ENCODE measurements at regions not wholly inside any gene's neighbourhood (a gene's known extent, or its start where the extent isn't known, plus 50 kb on each side); places are given as distances from the start of the nearest gene placed in this dataset.
A peak's percentile ranks its signal among the peaks of the same experiment; 100 is the strongest.
"Not testable (repeated sequence)": the region's sequence is repeated elsewhere in the genome, so short reads cannot be mapped to it uniquely, and the experiment has no call there.

DNA sequence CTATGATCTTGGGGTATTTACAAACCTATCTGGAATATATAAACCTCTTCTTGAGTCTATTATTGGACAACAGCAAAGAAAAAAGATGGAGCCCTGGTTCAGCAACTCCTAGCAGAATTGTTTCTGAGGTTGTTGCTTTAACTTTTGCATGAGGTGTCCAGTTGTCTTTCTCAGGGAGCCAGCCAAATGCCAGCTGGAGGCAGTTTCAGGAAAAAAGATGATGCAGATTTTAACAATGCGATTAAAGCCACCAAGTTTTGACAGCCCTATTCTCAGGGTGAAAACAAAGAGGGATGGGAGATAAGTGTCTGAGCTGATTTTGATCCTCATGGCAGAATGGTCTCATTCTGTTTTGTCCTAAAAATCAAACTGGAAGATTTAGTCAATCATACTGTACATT, 181.6 kb upstream of the RASGRP1 start:
- no peak for DNase-seq

DNA sequence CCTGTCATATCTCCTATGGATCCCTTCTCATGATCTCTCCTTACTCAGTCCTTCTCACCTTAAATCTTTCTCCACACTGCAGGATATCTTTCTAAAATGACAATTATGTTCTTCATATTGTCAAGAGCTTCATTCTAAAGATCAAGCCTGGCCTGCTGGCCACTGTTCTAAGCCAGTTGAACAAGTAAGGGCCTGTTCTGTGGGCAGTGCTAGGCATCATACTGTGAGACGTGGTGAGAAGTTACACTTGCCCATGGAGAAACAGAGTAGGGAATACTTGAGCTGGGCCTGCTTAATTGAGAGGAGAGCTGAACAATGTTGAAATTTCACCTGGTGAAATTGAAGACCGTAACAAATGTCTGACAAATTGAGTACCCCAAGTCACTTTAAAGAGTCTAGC, 184.1 kb upstream of the RASGRP1 start:
- no peak for DNase-seq

GRCh38 chr15:38750786-38751185, 186.2 kb upstream of the RASGRP1 start:
- no peak for DNase-seq

DNA sequence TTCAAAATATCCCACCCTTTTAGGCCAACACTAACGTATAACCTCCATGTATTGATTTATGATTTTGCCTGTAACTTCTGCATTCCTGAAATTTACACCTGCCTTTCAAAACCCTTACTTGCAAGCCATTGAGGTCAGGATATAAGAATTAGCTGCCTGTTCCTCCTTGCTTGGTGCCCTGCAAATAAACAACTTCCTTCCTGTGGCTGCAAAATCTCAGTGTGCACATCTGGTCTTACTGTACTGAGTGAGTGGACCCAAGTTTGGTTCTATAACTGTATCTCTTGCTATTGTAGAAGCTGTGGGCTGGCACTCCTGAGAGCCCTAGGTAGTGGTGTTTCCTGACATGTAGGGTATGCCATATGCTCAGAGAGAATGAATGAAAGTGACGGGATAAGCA, 191.1 kb upstream of the RASGRP1 start:
- DNase-seq: no peak

- no peak for DNase-seq
Measured at GRCh38 chr15:38756441-38756840, 191.8 kb upstream of the RASGRP1 start.

- no peak for DNase-seq
Measured at GRCh38 chr15:38758043-38758442, 193.4 kb upstream of the RASGRP1 start.

- no peak for DNase-seq
Measured at GRCh38 chr15:38761681-38762080, 197.1 kb upstream of the RASGRP1 start.

DNA sequence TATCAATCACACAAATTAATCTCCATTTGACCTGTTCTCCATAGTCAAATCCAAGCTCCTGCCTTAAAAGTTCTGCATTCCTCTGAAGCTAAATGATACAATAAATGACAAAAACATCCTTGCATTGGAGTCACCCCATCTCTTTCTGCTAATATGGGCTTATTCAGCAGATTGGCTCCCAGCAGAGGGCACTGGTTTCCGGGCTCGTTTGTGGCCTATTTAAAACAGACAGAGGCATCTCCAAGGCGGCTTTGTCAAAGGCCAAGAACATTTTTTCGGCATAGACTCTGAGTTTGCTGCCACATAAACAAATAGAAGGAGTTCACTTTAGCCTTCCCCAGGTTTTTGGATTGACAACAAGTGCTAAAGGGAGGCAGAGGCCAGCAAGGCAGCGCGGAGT, 204.4 kb upstream of the RASGRP1 start:
- no peak for DNase-seq

GRCh38 chr15:38769492-38769891, 204.9 kb upstream of the RASGRP1 start:
- DNase-seq: no peak

DNA sequence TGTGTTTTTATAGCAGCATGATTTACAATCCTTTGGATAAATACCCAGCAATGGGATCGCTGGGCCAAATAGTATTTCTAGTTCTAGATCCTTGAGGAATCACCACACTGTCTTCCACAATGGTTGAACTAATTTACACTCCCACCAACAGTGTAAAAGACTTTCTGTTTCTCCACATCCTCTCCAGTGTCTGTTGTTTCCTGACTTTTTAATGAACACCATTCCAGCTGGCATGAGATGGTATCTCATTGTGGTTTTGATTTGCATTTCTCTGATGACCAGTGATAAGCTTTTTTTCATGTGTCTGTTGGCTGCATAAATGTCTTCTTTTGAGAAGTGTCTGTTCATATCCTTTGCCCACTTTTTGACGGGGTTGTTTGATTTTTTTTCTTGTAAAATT, 209.5 kb upstream of the RASGRP1 start:
- DNase-seq: not testable (repeated sequence)

- DNase-seq: no peak
Measured at GRCh38 chr15:38781196-38781595, 216.6 kb upstream of the RASGRP1 start.

DNA sequence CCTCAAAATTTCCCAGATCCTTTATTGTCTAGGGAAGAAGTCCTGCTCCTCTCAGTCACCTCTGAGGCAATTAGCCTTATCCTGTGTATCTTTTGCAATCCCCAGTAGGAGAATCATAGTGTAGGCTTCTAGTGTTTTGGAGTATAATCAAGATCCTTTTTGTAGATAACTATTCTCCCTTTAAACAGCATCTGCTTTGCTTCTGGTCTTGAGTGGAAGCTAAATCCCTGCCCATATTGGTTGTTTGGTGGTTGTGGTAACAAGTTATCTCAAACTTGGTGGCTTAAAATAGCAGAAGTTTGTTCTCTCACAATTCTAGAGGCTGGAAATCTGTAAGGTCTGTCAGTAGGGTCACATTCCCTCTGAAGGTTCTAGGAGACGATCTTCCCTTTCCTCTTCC, 217.5 kb upstream of the RASGRP1 start:
- no peak for DNase-seq

DNA sequence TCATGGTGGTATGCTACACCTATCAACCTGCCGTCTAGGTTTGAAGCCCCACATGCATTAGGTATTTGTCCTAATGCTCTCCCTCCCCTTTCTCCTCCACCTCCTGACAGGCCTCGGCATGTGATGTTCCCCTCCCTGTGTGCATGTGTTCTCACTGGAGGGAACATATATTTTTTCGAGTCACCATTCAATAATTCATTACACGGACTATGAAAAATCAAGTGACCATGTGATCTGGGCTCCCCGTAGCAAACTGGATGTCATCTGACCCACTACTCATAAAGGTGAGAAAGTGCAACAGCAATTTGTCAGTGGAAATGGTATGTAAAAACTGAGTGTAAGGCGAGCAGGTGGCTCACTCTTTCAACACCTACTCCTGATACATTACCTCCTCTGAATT, 224.3 kb upstream of the RASGRP1 start:
- DNase-seq: no peak

- no peak for DNase-seq
Measured at GRCh38 chr15:38789566-38789965, 225.0 kb upstream of the RASGRP1 start.

GRCh38 chr15:38793206-38793810, 228.7 kb upstream of the RASGRP1 start:
- DNase-seq: no peak

GRCh38 chr15:38795471-38796245, 231.0 kb upstream of the RASGRP1 start:
- DNase-seq: no peak

DNA sequence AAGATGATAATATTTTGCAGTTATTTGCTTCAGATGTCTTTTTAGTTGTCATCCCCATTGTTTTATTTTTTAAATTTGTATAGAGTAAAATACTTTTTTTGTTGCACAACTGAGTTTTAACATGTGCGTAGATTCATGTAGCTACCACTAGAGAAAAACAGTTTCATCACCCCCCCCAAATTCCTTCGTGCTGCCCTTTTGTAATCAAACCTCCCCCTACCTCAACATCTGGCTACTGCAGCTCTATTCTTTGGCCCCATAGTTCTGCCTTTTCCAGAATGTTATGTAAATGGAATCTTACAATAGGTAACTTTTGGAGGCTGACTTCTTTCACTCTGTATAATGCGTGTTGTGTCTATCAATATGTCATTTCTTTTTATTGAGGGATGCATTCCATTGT, 232.0 kb upstream of the RASGRP1 start:
- DNase-seq: no peak

DNA sequence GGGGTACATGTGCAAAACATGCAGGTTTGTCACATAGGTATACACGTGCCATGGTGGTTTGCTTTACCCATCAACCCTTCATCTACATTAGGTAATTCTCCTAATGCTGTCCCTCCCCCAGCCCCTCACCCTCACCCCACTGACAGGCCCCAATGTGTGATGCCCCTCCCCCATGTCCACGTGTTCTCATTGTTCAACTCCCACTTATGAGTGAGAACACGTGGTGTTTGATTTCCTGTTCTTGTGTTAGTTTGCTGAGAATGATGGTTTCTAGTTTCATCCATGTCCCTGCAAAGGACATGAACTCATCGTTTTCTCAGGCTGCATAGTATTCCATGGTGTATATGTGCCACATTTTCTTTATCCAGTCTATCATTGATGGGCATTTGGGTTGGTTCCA, 232.9 kb upstream of the RASGRP1 start:
- DNase-seq: not testable (repeated sequence)

GRCh38 chr15:38799202-38799601, 234.6 kb upstream of the RASGRP1 start:
- DNase-seq: not testable (repeated sequence)

- DNase-seq: no peak
Measured at GRCh38 chr15:38809621-38810020, 245.0 kb upstream of the RASGRP1 start.

GRCh38 chr15:38810686-38811085, 246.1 kb upstream of the RASGRP1 start:
- no peak for DNase-seq

DNA sequence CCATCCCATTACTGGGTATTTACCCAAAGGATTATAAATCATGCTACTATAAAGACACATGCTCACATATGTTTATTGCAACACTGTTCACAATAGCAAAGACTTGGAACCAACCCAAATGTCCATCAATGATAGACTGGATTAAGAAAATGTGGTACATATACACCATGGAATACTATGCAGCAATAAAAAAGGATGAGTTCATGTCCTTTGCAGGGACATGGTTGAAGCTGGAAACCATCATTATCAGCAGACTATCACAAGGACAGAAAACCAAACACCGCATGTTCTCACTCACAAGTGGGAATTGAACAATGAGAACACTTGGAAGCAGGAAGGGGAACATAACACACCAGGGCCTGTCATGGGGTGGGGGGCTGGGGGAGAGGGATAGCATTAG, 249.6 kb upstream of the RASGRP1 start:
- not testable (repeated sequence) for DNase-seq

GRCh38 chr15:38814891-38815290, 250.3 kb upstream of the RASGRP1 start:
- DNase-seq: no peak

DNA sequence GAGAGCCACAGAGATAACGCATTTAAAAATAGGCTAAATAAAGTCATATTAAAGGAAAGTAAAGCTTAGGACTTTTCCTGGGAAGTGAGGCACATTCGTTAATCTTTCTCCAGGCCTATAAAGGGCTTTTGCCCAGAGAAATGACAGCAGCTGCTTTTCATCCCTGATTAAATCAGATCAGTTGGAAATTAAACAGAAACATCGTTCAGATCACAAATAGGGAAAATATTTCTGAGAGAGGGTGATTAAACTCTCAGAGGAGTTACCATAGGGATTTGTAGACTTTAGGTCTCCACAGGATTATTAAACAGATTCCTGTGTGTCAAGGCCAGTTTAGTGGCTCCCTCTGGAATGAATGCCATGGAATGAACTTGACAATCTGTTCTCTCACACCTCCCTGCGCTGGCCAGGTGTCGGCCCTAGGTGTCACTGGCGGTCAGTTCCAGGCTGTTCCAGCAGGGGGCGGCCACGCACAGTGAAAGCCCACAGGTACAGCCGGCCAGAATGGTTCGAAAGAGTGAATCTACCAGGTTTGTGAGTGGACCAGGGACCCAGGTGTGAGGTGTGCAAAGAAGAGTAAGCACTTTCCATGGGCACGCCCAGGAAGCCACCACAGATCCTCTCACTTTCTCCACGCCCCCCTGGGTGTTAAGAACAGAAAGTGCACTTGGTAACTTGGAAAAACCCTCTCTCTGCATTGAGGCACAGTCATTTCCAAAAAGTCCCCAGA, 253.0 kb upstream of the RASGRP1 start:
- peak; percentile 72 for DNase-seq
